Right lobe of liver (tissue), 6 donors: ENCODE measurements at regions not wholly inside any gene's neighbourhood (a gene's known extent, or its start where the extent isn't known, plus 50 kb on each side); places are given as distances from the start of the nearest gene placed in this dataset.
"Not testable (repeated sequence)": the region's sequence is repeated elsewhere in the genome, so short reads cannot be mapped to it uniquely, and the experiment has no call there.

Experiments
- ATAC-seq, 4 donors: fragments of 200-7000 bp; cut with Tn5 transposase; one replicate each; pipeline ENCODE4 v1.9.1; 2020; ENCODE audit warnings: mild to moderate bottlenecking in 4 of 4, moderate library complexity in 4 of 4
- DNase-seq, 3 donors: peaks; one replicate each; pipeline ENCODE4 v3.0.0-alpha.2; 2020
- H3K27ac ChIP-seq, 3 donors: fragments of 200-600 bp; one replicate each; pipeline ENCODE4 v1.8.0; 2022
- H3K27me3 ChIP-seq, 2 donors: fragments of 200-600 bp; one replicate each; pipeline ENCODE4 v1.8.0; 2022
- H3K36me3 ChIP-seq, 4 donors: fragments of 200-600 bp; sonication (generic) in 1 of 4; one replicate each; pipeline versions ENCODE4 v1.5.1 to v1.8.0; 2017 to 2022; ENCODE audit warnings: control low read depth in 1 of 4
- H3K4me1 ChIP-seq, 4 donors: fragments of 200-600 bp; sonication (generic) in 1 of 4; one replicate each; pipeline versions ENCODE4 v1.5.1 to v1.8.0; 2017 to 2022; ENCODE audit warnings: control low read depth in 1 of 4
- H3K4me3 ChIP-seq, 3 donors: fragments of 200-600 bp; one replicate each; pipeline ENCODE4 v1.8.0; 2022
- H3K9me3 ChIP-seq, 4 donors: fragments of 200-600 bp; sonication (generic) in 1 of 4; one replicate each; pipeline versions ENCODE4 v1.5.1 to v1.8.0; 2017 to 2022; ENCODE audit warnings: control low read depth in 1 of 4
- CTCF ChIP-seq, 4 donors: fragments of 200-600 bp in 3 of 4; fragments of 450-650 bp in 1 of 4; IDR thresholded peaks; one replicate each; pipeline versions ENCODE4 v1.5.1 to v1.8.0; 2016 to 2022; ENCODE audit warnings: antibody characterized with exemption in 4 of 4, mild to moderate bottlenecking in 2 of 4
- POLR2A ChIP-seq: fragments of 450-650 bp; IDR thresholded peaks from one replicate; pipeline ENCODE4 v1.6.1; 2017; ENCODE audit warnings: antibody characterized with exemption, mild to moderate bottlenecking
- WGBS: methylation state at CpG from one replicate; pipeline ENCODE4 v1.1.6; 2018; ENCODE audit warnings: low coverage, low lambda C conversion rate; ENCODE audit not compliant: insufficient coverage; ENCODE audit errors: missing lambda C conversion rate; 5-methylcytosine and 5-hydroxymethylcytosine counted together
- intact Hi-C, 2 donors: fragments of 100-400 bp; cut with DNase I; formaldehyde crosslinking; loops; one replicate each; pipeline versions ENCODE4 v1.11.2 to v1.14.1; 2022
- donor health status: DM: no; HTN: yes; CAD: no.
- donor health status: DM: no; HTN: no; CAD: no.
- donor health status: DM: no; HTN: no; CAD: no.
- donor health status: DM: no; HTN: yes; CAD: no.
- donor health status: DM: no; HTN: yes; CAD: no.

- no peaks in the 10 kb centered on the region for H3K4me1 ChIP-seq
- intact Hi-C loops, result no loop called here
- H3K27me3 ChIP-seq, result no peaks in the 10 kb centered on the region
- DNase-seq, result no peak
- H3K9me3 ChIP-seq, result no peaks in the 10 kb centered on the region
- no peak for ATAC-seq
- H3K27ac ChIP-seq, result no peak overlapping the region
- 73% methylated on average over 6 of the region's 6 CpGs for WGBS
- H3K36me3 ChIP-seq, result no peaks in the 10 kb centered on the region
- H3K4me3 ChIP-seq, result no peak overlapping the region
- no peak for TF ChIP-seq POLR2A
- no peak for TF ChIP-seq CTCF (IDR thresholded peaks at IDR 0.05)
Measured at GRCh38 chr7:25055520-25056220, 69.4 kb downstream of the CYCS start.

DNA sequence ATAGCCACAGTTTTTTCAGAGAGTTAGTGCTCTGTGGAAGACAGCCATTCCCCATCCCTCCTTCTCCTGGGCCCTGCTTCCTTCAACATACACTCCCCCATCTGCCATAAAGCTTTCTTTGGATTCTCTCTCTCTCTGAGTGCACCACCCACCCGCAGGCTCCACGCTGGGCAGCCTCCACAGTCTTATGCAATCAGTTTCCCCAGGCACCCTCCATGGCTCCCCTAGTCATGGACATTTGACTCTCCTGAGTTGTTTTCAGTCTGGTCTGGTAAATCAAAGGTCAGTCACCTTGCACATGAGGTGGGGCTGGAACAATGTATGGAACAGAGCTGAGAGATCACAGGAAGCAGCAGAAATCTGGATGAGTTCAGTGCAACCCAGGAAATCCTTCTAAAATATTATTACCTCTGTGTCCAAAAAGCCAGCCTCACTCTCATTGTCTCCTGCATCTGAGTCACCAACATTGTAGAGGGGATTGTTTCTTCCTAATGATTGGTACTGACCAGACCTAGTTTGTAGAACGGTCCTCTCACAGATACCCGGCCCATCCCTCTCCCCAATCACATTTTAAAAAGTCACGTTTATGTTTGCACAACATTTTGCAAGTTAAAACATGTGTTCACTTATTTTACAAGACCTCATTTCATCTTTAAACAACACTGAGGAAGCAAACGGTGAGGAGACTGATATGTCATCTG is 70.1 kb downstream of the CYCS start:
- Histone ChIP-seq H3K27ac (no peak overlapping the region), H3K9me3 (no peaks in the 10 kb centered on the region), H3K4me1 (no peaks in the 10 kb centered on the region), H3K4me3 (no peak overlapping the region), H3K27me3 (no peaks in the 10 kb centered on the region), H3K36me3 (no peaks in the 10 kb centered on the region)
- intact Hi-C loops, result no loop called here
- WGBS, result 38% methylated on average over 6 of the region's 6 CpGs
- no peak for DNase-seq
- ATAC-seq, result no peak
- no peak for TF ChIP-seq POLR2A
- no peak for TF ChIP-seq CTCF (IDR thresholded peaks at IDR 0.05)

DNA sequence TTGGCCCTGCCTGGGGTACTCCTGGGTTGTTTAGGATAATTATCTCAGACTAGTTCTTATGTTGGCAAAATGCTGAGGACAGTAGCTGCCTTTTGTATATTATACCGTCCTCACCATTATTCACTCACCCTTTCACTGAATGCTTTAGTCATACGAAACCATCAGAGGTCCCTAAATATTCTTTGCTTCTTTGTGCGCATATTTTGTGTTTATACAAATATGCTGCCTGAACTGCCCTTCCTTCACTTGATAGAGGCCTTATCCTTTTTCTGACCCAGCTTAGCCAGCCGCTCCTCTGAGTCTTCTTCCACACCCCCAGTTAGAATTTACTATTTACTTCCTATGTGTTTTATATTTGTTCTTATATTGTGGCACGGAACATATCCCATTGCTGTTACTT is 70.2 kb upstream of the OSBPL3 start:
- DNase-seq (no peak), ATAC-seq (no peak)
- no peak overlapping the region for H3K4me3 ChIP-seq
- H3K27ac ChIP-seq, result no peak overlapping the region
- intact Hi-C loops, result no loop called here
- no peaks in the 10 kb centered on the region for H3K36me3 ChIP-seq
- H3K4me1 ChIP-seq, result no peaks in the 10 kb centered on the region
- TF ChIP-seq POLR2A (no peak), CTCF (IDR thresholded peaks at IDR 0.05) (no peak)
- no peaks in the 10 kb centered on the region for H3K27me3 ChIP-seq
- WGBS, result 88% methylated on average over 4 of the region's 5 CpGs
- H3K9me3 ChIP-seq, result no peaks in the 10 kb centered on the region

DNA sequence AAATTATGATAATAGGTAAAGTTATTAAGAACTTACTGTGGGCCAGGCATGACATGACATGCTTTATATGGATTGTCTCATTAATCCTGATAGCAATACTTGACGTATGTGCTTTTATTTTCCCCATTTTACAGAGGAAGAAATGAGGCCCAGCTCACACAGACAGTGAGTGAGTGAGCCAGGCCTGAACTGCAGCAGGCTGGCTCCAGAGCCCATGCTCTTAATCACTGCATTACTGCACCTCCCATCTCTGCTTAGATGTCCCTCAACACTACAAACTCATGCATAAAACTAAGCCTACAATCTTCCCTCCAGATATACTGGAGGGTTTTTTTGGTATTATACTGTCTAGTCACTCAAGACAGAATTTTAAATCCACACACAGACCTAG is 68.5 kb upstream of the OSBPL3 start:
- DNase-seq (no peak), ATAC-seq (no peak)
- H3K27ac ChIP-seq, result no peak overlapping the region
- no peaks in the 10 kb centered on the region for H3K27me3 ChIP-seq
- H3K4me1 ChIP-seq, result no peaks in the 10 kb centered on the region
- no peaks in the 10 kb centered on the region for H3K9me3 ChIP-seq
- WGBS, result 77% methylated on average over 1 of the region's 1 CpG
- H3K4me3 ChIP-seq, result no peak overlapping the region
- H3K36me3 ChIP-seq, result no peaks in the 10 kb centered on the region
- TF ChIP-seq POLR2A, result no peak
- TF ChIP-seq CTCF (IDR thresholded peaks at IDR 0.05), result no peak
- intact Hi-C loops, result no loop called here

DNA sequence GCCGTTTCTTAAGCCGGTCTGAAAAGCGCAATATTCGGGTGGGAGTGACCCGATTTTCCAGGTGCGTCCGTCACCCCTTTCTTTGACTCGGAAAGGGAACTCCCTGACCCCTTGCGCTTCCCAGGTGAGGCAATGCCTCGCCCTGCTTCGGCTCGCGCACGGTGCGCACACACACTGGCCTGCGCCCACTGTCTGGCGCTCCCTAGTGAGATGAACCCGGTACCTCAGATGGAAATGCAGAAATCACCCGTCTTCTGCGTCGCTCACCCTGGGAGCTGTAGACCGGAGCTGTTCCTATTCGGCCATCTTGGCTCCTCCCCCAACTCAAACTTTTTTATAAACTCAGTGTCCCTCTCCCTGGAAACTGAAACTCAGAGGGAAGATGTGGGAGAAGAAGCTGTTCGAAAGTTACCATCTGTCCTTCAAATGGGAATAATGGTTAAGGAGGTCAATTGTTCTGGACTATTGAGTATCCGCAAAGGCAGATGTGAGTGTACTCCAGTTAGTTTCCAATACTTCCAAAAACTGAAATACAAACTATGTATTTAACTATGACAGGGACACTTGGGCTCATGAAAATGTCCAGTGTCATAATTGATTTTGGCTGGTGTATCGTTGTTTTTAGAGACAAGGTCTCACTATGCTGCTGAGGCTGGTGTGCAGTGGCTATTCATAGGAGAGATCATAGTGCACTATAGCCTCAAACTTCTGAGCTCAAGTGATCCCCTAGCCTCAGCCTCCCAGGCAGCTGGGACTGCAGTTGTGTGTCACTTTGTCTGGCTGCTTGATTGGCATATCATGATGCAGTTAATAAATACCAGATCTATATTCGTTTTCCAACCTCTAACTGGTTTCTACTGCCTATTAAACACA is 67.8 kb upstream of the OSBPL3 start:
- intact Hi-C loops, H3K4me3 ChIP-seq, DNase-seq, H3K4me1 ChIP-seq, H3K27me3 ChIP-seq, H3K9me3 ChIP-seq, H3K36me3 ChIP-seq, ATAC-seq, H3K27ac ChIP-seq: not testable (repeated sequence)
- 65% methylated on average over 4 of the region's 27 CpGs for WGBS
